Stimulated activated CD8-positive, alpha-beta memory T cell treated with anti-CD3 and anti-CD28 coated beads, Interleukin-7, amount 100 ng/mL, for 1 hour (primary cell): ENCODE measurements at regions not wholly inside any gene's neighbourhood (a gene's known extent, or its start where the extent isn't known, plus 50 kb on each side); places are given as distances from the start of the nearest gene placed in this dataset.

Source experiments
- DNase-seq, 2 donors: peaks; one replicate each; pipeline ENCODE4 v3.0.0-alpha.2; 2020; ENCODE audit warnings: low read depth in 2 of 2

DNA sequence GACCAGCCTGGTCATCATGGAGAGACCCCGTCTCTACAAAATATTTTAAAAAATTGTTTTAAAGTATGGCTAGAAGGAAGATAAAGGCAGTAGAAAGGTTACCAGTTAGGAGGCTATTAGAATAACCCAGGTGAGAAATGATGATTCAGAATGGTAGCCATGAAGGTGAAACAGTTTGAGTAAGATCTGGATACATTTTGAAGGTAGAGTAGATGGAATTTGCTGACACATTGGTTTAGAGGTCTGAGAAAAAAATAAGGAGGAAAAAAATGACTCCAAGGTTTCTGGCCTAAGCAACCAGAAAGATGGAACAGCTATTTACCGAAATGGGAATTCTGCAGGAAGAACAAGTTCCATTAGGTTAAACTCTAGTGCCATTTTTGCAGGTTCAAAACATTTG, 167.9 kb upstream of the TAB2 start:
- no peak for DNase-seq

DNA sequence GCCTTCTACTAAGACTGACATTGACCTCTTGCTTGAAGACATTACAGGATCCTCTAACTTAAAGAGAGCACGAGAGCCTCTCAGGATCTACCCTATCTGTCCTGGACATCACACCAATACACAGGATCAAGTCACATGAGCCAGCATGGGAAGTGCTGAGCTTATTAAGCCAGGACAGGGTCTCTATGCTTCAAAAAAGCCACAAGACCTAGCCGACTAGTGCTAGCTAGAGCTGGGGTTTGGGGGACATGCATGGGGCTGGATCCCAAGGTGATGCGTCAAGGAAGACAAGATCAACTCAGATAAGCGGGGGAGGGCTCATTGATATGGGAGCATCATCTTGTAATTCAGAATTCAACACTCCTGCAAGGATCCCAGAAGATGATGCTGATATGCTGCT, 167.2 kb upstream of the TAB2 start:
- no peak for DNase-seq

DNA sequence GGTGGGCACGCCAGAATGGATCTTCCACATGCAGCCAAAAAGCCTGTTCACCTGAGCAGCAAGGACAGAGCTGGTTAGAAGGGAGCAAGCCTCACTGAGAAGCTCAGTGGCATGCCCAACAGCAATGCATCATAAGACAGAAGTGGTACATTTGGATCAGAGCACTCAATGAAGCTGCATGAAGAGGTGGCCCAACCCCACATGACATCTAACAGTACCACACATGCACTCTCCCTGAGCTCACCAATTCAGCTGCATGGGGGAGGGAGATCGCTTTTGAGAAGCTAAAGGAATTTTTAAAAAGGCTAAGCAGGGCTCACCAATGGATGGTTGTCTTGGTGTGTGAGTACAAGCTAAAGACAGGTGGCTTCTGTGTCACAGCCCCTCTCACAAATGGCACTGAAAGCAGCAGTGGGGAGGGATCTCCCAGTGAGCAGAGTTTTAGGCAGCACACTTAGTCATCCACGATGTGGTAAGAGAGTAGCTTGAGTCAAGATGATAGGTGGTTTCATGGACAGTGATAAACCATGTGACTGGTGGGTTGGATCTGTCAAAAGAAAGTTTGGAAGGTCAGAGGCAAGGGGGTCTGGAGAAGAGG, 166.6 kb upstream of the TAB2 start:
- no peak for DNase-seq

GRCh38 chr6:149152521-149152920, 165.0 kb upstream of the TAB2 start:
- DNase-seq = no peak

DNA sequence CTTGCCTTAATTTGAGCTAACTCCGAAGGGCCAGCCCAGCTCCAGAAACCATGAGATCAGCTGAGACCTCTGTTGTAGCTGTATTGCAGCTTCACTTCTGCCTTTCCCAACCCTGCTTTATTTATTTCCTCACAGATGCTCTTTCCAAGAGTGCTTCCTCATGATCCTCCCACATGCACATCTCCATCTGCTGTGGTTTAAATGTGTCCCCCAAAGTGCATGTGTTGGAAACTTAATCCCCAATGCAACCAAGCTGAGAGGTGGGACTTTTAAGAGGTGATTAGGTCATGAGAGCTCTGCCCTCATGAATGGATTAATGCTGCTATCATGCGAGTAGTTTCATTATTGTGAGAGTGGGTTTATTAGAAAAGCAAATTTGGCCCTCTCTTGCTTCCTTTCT, 164.4 kb upstream of the TAB2 start:
- no peak for DNase-seq

GRCh38 chr6:149153693-149154092, 163.8 kb upstream of the TAB2 start:
- no peak for DNase-seq

DNA sequence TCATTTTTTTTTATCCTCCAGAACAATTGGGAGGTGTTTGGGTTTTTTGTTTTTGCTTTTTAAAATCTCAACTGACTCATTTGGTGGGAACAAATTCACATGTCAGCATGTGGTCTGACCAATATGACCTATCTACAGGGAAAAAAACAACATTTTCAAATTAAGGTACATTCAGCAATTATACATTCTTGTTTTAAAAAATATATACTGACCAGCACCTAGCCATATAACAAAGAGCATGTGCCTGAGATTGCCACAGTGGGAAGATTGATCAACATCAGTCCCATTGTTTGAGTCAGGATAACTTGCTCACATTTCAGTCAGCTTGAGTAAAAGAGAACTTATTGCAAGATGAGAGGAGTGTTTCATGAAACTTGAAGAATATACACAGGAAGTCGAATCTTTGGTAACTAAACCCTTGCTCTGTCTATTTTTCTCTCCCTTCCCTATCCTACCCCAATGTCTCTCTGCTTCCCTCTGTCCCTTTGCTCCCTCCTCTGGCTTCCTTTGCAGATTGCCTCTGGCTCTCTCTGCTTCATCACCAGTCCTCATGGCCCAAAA, 163.2 kb upstream of the TAB2 start:
- no peak for DNase-seq

DNA sequence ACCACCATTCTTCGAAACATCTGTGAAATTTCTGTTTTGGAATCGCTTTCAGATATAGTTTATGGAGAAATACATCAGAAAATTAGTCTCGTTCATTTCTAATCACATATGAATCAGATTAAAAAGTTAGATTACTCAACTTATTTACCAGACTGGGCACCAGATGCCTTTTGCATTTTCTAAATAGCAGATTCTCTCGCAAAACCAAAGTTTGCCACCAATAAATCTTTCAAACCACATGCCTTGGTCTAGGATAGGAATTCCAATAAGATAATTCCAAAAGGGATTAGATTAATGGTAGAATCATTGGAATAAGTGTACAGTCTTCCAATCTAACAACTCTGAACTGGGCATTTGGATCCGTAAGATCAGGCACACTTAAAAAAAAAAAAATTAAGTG, 160.4 kb upstream of the TAB2 start:
- DNase-seq = no peak

- DNase-seq = no peak
These were observed 159.4 kb upstream of the TAB2 start for GRCh38 chr6:149158076-149158475.

DNA sequence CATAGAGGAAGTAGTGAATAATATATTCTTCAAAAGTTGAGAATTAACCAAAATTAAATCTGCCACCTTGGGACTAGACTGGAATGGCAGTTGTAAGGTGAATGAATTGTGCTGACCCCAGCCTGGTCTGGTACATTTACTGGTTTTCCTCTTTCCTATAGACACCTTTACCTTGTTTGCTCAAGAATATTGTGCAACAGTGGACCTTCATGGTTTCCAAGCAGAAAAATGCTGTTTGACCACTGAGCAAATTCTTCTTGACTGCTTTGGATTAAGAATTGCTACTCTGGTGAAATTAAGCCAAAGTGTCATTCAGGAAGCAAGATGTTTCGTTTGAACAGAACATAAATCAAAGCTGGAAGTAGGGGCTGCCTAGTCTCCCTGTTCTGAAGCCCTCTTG, 156.6 kb upstream of the TAB2 start:
- DNase-seq = no peak

GRCh38 chr6:149162924-149163323, 154.6 kb upstream of the TAB2 start:
- no peak for DNase-seq

DNA sequence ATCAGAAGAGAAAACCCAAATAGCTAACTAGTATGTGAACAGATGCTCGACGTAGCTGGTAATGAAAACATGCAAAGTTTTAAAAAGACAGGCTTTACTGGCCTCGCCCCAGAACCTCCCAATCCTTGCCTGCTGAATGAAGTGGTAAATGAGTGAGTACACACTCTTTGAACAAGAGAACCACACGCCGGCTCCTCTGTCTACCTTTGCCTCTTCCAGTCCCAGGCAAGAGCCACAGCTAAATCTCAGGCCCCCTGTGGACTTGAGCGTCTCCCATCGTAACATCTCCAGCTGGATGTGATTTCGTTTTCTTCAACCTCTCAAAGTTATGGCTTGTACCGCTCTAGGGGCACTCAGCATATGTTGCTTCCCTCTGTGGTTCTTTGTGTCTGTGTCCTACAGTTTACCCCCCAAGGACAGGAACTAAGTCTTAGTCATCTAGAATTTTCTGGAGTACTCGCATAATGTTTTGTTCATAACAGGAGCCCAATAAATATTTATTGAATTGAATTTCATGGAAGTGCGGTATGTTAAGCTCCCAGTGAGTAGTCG, 153.2 kb upstream of the TAB2 start:
- DNase-seq = no peak

- no peak for DNase-seq
These were observed 151.2 kb upstream of the TAB2 start for GRCh38 chr6:149166336-149166735.

GRCh38 chr6:149166747-149167146, 150.8 kb upstream of the TAB2 start:
- DNase-seq = no peak

DNA sequence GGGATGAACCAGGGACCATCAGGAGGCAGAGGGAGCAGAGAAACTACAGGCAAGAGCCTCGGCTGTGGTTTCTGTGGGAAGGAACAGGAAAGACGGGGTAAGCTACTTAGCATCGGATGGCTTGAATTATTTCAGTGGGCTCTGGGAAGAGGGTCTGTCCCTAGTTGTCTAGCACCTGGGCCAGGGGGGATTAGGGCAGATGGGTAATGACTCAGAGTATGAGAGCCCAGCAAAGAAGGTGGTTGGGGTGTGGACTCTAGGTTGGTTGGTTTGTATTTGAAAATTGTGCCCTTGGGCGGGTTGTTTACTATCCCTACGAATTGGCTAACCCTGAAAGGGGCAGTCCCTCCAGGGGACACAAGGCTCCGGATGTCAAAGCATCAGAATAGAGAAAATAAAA, 148.5 kb upstream of the TAB2 start:
- DNase-seq = no peak

- DNase-seq = no peak
These were observed 147.6 kb upstream of the TAB2 start for GRCh38 chr6:149169761-149170511.

GRCh38 chr6:149170564-149171452, 146.7 kb upstream of the TAB2 start:
- no peak for DNase-seq

GRCh38 chr6:149173222-149173621, 144.3 kb upstream of the TAB2 start:
- no peak for DNase-seq

GRCh38 chr6:149174962-149175361, 142.6 kb upstream of the TAB2 start:
- DNase-seq = no peak

GRCh38 chr6:149176971-149177667, 140.4 kb upstream of the TAB2 start:
- DNase-seq = no peak

DNA sequence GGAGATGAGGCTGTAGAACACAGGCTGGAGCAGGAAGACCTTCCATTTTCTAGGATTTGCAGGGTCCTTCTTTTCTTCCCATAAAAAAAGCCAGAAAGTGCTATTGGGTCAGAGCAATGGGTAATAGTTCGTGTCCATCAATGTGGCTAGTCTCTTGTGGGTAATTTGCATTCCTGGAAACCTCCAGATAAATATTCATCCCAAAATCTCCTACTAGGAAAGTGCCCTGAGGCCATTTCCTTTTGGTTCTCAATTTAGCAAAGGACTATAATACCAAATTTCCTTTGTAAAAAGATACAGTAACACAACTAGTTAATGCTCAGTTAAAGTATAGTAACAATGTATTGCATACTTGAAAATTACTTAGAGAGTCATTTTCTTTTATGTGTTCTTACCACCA, 138.1 kb upstream of the TAB2 start:
- no peak for DNase-seq

DNA sequence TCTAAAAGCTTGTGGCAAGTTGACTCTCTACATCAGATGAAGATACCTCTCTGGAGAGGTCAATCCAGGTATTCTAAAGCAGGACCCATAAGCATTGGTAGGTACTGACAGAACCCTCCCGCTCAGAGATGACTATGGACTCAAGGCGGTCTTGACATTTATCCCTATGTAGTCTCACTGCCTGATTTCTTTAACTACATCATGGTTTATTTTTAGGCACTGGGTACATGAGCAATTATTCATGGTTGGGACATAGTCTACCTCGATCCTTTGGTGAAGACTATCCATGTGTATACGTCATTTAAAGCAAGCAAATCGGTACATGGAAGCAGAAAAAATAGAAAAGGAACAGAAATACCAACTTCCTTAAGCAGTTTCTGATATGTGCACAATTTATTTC, 136.2 kb upstream of the TAB2 start:
- DNase-seq = no peak
